ENCODE measurements at regions not wholly inside any gene's neighbourhood (a gene's known extent, or its start where the extent isn't known, plus 50 kb on each side); places are given as distances from the start of the nearest gene placed in this dataset.

DNA sequence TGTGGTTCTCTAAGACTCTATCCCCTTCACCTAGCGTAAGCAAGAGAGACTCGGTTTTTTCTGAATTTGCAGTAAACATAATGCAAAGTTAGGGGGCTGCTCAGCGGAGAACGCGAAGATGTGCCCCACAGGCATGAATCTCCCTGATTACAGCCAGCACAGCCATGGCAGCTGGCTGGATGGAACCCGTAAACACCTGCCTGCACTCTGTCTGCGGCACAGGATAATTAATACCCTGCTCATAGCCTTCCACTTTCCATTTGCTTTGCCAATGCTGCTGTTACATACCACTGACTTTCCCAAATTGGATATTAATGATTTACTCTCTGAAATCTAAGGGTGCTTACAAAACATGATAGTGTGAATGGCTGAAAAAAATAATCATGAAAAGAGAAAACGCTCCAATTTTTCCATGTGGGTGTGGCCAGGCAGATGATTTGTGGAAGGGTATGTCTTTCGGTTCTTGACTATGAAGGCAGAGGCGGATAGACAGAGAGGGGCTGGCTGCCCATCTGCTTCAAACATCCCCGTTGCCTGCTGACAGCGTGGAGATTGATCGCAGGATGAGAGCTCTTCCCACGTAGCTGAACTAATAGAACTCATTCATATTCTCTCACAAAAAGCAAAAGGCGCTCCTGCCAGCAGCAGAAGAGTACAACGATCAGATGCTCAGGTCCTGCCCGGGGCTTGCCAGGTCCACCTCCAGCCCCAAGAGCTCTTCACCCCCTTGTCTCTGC is 193.2 kb upstream of the GHITM start:
- Mint-ChIP-seq H3K27me3 (ENCODE audit: insufficient read depth) (0 out of 2 replicates have a peak, but pooled peaks cover 2% of the 10 kb centered on the region), H3K27ac (no peak overlapping the region), H3K4me3 (no peak overlapping the region), H3K9me3 (peaks cover 33% of the 10 kb centered on the region), H3K36me3 (ENCODE audit: low read depth) (no peaks in the 10 kb centered on the region), H3K4me1 (ENCODE audit: low read depth) (no peaks in the 10 kb centered on the region)
- DNase-seq = no peak
- TF ChIP-seq, protein P1, sequence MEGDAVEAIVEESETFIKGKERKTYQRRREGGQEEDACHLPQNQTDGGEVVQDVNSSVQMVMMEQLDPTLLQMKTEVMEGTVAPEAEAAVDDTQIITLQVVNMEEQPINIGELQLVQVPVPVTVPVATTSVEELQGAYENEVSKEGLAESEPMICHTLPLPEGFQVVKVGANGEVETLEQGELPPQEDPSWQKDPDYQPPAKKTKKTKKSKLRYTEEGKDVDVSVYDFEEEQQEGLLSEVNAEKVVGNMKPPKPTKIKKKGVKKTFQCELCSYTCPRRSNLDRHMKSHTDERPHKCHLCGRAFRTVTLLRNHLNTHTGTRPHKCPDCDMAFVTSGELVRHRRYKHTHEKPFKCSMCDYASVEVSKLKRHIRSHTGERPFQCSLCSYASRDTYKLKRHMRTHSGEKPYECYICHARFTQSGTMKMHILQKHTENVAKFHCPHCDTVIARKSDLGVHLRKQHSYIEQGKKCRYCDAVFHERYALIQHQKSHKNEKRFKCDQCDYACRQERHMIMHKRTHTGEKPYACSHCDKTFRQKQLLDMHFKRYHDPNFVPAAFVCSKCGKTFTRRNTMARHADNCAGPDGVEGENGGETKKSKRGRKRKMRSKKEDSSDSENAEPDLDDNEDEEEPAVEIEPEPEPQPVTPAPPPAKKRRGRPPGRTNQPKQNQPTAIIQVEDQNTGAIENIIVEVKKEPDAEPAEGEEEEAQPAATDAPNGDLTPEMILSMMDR (IDR thresholded peaks at IDR 0.05) = no peak

DNA sequence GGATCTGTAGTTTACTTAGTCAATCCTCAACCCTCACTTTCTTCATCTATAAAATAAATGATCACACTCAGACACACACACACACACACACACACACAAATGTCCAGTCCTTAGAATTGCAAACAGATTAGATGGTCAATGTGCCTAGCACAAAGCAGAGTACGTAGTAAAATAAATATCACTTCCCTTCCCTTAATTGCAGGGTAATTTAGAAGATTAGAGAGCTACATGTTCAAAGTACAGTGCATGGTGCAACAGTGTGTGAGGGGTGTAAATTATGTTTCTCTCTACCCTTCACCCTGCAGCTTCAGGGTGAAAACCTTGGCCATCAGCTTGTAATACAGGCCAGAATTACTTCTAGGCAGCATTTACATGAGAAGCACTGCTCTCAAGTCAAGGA is 187.0 kb upstream of the GHITM start:
- Mint-ChIP-seq H3K27ac (no peak overlapping the region), H3K4me1 (ENCODE audit: low read depth) (no peaks in the 10 kb centered on the region), H3K9me3 (peaks cover 34% of the 10 kb centered on the region), H3K36me3 (ENCODE audit: low read depth) (no peaks in the 10 kb centered on the region), H3K4me3 (no peak overlapping the region), H3K27me3 (ENCODE audit: insufficient read depth) (no peaks in the 10 kb centered on the region; the same call in 1 of the 2 replicates)
- DNase-seq = no peak
- TF ChIP-seq, protein P1 (IDR thresholded peaks at IDR 0.05) = no peak

DNA sequence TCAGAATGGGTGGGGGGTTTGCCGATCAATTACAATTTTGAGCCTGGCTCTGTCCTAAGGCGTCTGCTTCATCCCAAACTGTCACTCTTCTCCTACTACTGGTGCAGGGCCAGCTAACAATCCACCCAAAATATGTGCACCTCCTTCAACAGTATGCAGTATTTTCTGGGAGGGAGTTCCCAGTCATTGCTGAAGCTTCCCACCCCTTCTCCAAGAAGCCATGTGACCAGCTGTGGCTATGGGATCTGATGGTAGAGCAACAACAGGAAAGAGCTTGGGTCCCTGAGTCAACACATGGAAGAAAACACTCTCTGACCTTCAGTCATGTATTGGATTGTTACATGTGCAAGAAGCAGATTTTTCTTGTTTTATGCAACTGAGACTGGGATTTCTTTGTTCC is 185.7 kb upstream of the GHITM start:
- DNase-seq = no peak
- Mint-ChIP-seq H3K27ac (no peak overlapping the region), H3K27me3 (ENCODE audit: insufficient read depth) (no peaks in the 10 kb centered on the region; the same call in 1 of the 2 replicates), H3K4me1 (ENCODE audit: low read depth) (no peaks in the 10 kb centered on the region), H3K4me3 (no peak overlapping the region), H3K9me3 (peaks cover 40% of the 10 kb centered on the region), H3K36me3 (ENCODE audit: low read depth) (no peaks in the 10 kb centered on the region)
- TF ChIP-seq, protein P1 (IDR thresholded peaks at IDR 0.05) = no peak

DNA sequence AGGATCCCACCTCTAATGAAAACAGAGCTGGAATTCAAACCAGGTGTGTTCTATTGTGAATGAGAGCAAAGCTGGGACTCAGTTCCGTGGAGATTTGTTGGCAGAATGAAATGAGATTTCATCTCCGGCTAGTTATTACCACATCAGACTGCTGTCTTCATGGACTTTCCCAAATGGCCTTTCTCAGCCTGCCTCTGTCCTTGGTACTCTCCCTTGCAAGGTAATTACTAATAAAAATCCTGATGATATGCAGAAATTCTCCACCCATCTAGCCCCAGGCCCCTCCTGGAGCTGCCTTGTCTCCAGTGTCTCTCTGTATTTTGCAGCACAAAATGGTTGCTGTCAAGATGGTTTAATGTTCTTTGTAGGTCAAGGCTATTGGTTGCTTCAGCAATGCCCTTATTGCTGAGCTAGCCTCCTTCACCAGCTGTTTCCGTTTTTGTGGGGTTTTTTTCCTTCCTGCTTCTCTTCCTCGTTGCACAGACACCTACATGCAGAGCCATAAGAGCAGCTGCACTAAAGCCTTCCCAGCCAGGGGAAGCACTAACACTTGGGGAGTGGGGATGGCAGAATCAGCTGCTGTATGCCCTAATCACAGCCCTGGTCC is 185.0 kb upstream of the GHITM start:
- no peak overlapping the region for H3K27ac Mint-ChIP-seq
- H3K4me3 Mint-ChIP-seq = no peak overlapping the region
- no peaks in the 10 kb centered on the region; the same call in 1 of the 2 replicates for H3K27me3 Mint-ChIP-seq (ENCODE audit: insufficient read depth)
- TF ChIP-seq, protein P1 (IDR thresholded peaks at IDR 0.05) = no peak
- no peaks in the 10 kb centered on the region for H3K36me3 Mint-ChIP-seq (ENCODE audit: low read depth)
- H3K4me1 Mint-ChIP-seq (ENCODE audit: low read depth) = no peaks in the 10 kb centered on the region
- no peak for DNase-seq
- peaks cover 40% of the 10 kb centered on the region for H3K9me3 Mint-ChIP-seq

DNA sequence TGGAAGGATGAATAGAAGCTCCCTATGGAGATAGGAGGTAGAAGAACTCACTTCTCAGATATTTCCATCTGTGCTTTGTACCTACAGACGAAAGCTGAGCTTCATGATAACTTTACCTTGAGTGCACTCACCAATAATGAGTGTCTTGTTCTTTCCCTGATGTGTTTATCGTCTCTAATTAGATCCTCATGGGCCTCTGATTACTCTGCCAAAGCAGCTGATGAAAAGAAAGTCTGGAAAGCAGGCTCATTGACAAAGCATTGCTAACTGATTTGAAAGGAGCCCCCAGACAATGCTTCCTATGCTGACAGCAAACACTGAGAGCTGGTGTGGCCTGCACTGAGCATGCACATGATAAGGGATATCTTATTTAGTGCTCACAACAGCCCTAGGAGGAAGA is 183.9 kb upstream of the GHITM start:
- no peaks in the 10 kb centered on the region; the same call in 1 of the 2 replicates for H3K27me3 Mint-ChIP-seq (ENCODE audit: insufficient read depth)
- H3K4me1 Mint-ChIP-seq (ENCODE audit: low read depth) = no peaks in the 10 kb centered on the region
- no peak overlapping the region for H3K27ac Mint-ChIP-seq
- H3K36me3 Mint-ChIP-seq (ENCODE audit: low read depth) = no peaks in the 10 kb centered on the region
- TF ChIP-seq, protein P1 (IDR thresholded peaks at IDR 0.05) = no peak
- H3K4me3 Mint-ChIP-seq = no peak overlapping the region
- H3K9me3 Mint-ChIP-seq = peaks cover 36% of the 10 kb centered on the region
- no peak for DNase-seq
